GM03348 (cell line): ENCODE measurements at regions not wholly inside any gene's neighbourhood (a gene's known extent, or its start where the extent isn't known, plus 50 kb on each side); places are given as distances from the start of the nearest gene placed in this dataset.
"Not testable (repeated sequence)": the region's sequence is repeated elsewhere in the genome, so short reads cannot be mapped to it uniquely, and the experiment has no call there.

Experiments used
- DNase-seq: peaks from one replicate; pipeline ENCODE4 v3.0.0; 2012; ENCODE audit warnings: low spot score

- no peak for DNase-seq
These were observed 121.7 kb upstream of the GLRA1 start for GRCh38 chr5:152046361-152046760.

DNA sequence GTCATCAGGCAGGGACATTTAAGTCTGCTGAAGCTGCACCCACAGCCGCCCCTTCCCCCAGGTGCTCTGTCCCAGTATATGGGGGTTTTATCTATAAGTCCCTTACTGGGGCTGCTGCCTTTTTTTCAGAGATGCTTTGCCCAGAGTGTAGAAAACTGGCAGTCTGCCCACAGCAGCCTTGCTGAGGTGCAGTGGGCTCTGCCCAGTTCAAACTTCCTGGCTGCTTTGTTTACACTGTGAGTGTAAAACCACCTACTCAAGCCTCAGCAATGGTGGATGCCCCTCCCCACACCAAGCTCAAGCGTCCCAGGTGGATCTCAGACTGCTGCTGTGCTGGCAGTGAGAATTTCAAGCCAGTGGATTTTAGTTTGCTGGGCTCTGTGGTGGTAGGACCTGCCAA, 114.2 kb upstream of the GLRA1 start:
- not testable (repeated sequence) for DNase-seq

DNA sequence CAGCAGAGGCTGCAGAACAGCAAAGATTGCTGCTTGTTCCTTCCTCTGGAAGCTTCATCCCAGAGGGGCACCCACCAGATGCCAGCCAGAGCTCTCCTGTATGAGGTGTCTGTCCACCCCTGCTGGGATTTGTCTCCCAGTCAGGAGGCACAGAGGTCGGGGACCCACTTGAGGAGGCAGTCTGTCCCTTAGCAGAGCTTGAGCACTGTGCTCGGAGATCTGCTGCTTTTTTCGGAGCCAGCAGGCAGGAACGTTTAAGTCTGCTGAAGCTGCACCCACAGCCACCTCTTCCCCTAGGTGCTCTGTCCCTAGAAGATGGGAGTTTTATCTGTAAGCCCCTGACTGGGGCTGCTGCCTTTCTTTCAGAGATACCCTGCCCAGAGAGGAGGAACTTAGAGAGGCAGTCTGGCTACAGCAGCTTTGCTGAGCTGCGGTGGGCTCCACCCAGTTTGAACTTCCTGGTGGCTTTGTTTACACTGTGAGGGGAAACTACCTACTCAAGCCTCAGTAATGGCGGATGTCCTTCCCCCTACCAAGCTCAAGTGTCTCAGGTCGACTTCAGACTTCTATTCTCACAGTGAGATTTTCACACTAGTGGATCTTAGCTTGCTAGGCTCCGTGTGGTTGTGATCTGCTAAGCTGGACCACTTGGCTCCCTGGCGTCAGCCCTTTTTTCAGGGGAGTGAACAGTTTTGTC, 101.8 kb upstream of the GLRA1 start:
- DNase-seq, result not testable (repeated sequence)

- DNase-seq, result no peak
These were observed 91.8 kb upstream of the GLRA1 start for GRCh38 chr5:152016421-152016820.

GRCh38 chr5:152007653-152008335, 83.1 kb upstream of the GLRA1 start:
- DNase-seq, result no peak

DNA sequence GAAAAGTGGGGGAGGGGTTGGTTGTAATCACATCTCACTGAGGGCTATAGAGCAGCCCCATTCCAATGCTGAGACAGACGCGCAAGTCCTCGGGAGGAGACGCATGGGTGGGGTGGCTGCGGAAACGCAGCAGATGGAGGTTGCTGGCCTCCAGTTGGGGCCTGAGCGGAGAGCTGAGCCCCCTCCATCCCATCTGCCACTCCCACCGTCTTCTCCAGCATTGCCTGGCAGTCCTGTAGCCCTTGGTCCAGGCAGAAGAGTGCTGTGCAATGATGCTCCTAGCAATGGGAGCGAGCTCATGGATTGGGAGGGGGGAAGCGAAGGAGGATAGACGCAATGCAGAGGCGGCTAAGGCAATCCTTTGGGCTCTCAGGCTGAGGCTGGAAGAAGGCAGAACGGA, 79.4 kb upstream of the GLRA1 start:
- no peak for DNase-seq
